GM12865 (cell line): ENCODE measurements at regions not wholly inside any gene's neighbourhood (a gene's known extent, or its start where the extent isn't known, plus 50 kb on each side); places are given as distances from the start of the nearest gene placed in this dataset.

Experiments
- DNase-seq: peaks from one replicate; pipeline ENCODE4 v3.0.0; 2010; ENCODE audit warnings: low read depth
- H3K4me3 ChIP-seq: 2 replicates; pipeline ENCODE4 v1.5.1; 2011; ENCODE audit warnings: mild to moderate bottlenecking, low read depth, low read length, control low read depth
- CTCF ChIP-seq: IDR thresholded peaks from 2 replicates; pipeline ENCODE4 v1.5.1; 2011; ENCODE audit warnings: low read length, control low read depth, low read depth, inconsistent platforms; ENCODE audit not compliant: insufficient read depth; ENCODE audit errors: missing control alignments

GRCh38 chr2:4336864-4337263, 633.5 kb downstream of the DCDC2C start:
- no peak for DNase-seq
- H3K4me3 ChIP-seq: no peak overlapping the region
- TF ChIP-seq CTCF: no peak

DNA sequence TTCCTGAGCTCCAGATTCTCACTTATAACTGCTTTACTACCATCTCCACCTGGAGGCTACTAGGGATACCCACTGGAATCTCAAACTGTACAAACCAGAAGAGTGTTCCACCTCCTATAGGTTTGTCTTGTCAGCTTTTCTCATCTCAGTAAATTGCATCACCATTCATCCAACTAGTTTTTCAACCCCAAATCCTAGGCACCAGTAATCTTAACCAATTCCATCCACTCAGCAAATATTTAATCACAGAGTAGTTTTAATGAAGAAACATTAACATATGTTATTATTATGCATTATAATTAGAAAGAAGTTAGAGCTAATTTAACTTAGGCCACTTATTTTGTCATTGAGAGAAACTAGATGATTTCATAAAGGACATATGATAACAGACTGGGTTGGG, 635.0 kb downstream of the DCDC2C start:
- no peak for TF ChIP-seq CTCF
- no peak for DNase-seq
- no peak overlapping the region for H3K4me3 ChIP-seq

GRCh38 chr2:4340536-4340935, 637.2 kb downstream of the DCDC2C start:
- no peak for DNase-seq
- H3K4me3 ChIP-seq: no peak overlapping the region
- TF ChIP-seq CTCF: no peak

DNA sequence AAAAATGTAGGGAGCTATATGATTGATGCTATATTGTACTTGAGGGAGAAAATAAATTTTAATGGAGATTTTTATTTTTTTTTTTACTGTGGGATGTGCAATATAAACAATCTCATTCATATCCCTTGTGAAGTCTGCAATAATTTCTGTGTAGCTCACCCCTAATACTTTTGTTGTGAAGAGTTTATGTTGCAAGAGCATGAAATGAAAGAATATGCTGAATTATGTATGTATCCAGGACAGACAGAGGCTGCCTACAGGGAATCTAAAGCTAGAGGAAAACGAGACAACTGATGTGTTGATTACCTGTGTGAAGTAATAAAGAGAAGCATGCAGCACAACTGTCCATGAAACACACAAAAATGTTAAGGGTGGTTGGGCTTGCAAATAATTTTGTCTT, 643.3 kb downstream of the DCDC2C start:
- H3K4me3 ChIP-seq: no peak overlapping the region
- TF ChIP-seq CTCF: no peak
- DNase-seq: no peak

DNA sequence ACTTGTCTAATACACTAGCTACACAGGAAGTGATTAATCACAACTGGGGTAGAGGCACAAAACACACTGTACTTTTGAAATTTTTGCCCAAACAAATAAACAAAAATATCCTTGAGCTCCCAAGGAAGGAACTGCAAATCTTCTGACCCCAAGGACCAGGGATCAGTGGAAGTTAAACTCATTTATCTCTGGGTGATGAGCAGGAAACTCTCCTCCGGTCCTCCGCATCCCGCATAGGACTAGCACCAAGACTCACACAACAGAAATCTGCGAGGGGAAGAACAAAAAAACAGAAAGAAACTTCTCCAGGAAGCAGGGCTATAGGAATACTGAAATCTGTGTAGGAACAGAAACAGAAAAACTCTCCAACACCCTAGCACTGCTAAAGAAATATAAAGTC, 650.3 kb downstream of the DCDC2C start:
- DNase-seq: no peak
- no peak for TF ChIP-seq CTCF
- no peak overlapping the region for H3K4me3 ChIP-seq

DNA sequence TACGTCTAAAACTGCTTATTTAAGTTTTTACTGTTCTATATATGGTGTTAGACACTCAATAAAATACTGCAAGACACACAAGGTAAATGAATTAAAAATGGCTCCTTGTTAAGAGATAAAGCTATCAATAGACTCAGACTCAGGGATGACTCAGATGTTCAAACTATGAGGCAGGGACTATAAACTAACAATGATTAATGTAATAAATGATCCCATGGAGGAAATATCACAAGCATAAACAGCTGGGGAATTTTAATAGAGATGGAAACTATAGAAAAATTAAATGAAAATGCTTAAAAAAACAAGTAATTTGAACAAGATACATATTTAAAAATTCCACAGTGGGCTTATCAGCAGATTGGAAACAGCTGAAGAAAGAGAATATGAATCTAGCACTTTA, 650.8 kb downstream of the DCDC2C start:
- H3K4me3 ChIP-seq: no peak overlapping the region
- DNase-seq: no peak
- TF ChIP-seq CTCF: no peak

DNA sequence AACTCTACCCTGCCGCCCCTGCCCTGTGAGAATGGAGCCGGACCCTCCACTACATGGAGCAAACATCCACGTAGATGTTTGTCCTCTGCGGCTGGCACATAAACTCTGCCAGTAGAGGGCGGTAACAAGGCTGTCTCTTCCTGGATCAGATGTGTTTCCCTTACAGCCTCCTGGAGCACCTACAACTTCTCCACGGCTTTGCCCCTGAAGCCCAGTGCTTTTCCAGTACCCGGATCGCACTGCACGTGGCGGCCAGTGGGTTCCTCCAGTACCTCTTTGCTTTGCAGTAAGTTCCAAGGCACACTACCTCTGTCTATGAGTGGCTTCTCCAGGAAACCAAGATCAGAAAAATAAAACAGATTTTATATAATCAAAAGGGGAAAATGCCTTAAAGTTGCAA, 651.3 kb downstream of the DCDC2C start:
- H3K4me3 ChIP-seq: no peak overlapping the region
- DNase-seq: peak; percentile 11
- TF ChIP-seq CTCF: peak; percentile 29
